SH-SY5Y (cell line): ENCODE measurements at regions not wholly inside any gene's neighbourhood (a gene's known extent, or its start where the extent isn't known, plus 50 kb on each side); places are given as distances from the start of the nearest gene placed in this dataset.

Experiments used
- GATA2 ChIP-seq: IDR thresholded peaks from 2 replicates; pipeline ENCODE4 v1.6.1; 2011; ENCODE audit warnings: mild to moderate bottlenecking, low read depth, low read length
- GATA3 ChIP-seq: IDR thresholded peaks from 2 replicates; pipeline ENCODE4 v1.6.1; 2011; ENCODE audit warnings: low read depth, mild to moderate bottlenecking, low read length, moderate library complexity

DNA sequence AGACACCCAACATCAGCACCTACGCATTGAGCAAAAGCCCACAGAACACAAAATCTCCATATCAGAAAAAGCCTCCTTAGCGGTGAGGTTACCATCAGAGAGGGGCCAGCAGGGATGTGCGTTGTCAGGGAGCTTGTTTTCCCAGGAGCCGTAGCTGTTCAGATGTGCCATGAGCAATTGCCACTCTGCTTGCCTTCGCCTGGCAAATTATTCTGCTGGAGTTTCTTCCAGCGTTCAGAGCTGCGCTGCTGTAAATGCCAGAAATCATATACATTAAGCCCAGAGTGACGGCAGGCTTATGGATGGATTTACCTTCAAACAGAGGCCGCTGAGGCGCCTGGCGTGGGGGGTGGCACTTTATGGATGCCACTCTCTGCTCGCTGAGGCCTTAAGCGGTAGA lies 632.3 kb downstream of the BCOR start:
- TF ChIP-seq GATA2 (no peak), GATA3 (no peak)

DNA sequence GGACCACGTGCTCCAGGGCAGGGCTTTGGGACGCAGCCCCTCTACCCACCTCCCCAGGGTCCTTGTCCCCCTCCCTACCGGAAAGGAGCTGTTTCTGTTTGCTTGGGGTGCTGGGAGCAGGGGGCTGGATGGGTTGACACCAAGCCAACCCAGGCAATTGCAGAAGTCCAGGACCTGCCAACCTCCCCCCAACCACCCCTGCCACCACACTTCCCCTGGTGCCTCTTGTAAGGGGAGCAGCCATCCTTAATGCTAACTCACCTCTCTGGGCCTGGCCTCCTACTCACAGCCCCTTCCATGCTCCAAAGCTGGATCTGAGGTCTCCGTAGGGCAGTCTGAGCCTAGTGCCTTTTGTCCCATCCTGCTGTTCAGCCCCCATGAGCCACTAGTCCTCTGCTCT lies 631.9 kb downstream of the BCOR start:
- TF ChIP-seq GATA3: no peak
- TF ChIP-seq GATA2: no peak

DNA sequence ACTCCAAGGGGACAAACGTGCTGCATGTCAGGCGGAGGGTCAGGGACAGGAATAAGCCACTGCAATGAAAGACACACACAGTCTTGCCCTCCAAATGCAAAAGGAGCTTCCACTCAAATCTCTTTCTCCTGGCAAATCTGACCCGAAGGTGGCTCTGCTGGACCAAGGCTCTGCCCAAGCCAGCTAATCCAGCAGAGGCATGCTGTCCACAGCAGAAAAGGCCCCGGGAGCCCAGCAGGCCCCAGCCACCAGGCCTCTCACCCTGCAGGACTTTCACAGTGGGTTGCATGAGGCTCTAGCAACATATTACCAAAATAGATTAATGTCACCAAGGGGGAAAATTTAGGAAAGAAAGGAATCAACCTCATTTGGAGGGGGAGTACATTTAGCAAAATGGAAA lies 628.6 kb downstream of the BCOR start:
- TF ChIP-seq GATA3: no peak
- no peak for TF ChIP-seq GATA2

DNA sequence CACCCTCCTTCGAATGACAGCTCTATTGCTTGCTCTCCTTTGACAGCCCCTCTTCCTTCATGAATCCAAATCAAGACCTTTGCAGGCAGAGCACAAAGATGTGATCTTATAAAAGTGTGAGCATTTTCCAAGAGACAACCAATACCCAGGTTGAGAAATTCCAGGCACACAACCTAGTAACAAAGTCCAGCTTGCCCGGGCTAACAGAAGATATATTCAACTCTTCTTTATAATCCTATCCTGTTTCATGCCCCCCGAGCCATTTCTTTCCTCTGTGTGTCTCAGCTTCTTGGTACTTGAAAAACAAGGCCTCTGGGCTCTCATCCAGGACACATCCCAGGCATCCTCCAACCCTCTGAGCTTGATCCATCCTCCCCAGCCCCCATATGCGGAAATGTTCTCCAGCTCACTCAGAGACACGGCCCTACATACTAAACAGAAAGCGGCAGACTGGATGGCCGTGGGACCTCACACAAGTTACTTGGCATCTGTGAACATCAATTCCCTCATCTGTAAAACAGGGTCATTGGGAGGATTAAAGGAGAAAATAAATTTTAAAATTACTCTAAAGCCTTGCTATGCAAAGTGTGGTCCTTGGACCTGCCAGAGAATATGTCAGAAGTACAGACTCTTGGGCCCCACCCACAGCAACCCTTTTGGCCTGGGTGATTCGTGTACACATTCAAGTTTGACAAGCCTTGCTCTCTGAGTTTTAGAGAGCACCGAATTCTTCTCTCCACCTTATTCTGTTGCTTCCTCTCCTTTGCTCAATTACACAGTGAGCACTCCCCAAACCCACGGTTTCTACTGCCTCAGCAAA lies 627.0 kb downstream of the BCOR start:
- TF ChIP-seq GATA2 (no peak), GATA3 (no peak)

DNA sequence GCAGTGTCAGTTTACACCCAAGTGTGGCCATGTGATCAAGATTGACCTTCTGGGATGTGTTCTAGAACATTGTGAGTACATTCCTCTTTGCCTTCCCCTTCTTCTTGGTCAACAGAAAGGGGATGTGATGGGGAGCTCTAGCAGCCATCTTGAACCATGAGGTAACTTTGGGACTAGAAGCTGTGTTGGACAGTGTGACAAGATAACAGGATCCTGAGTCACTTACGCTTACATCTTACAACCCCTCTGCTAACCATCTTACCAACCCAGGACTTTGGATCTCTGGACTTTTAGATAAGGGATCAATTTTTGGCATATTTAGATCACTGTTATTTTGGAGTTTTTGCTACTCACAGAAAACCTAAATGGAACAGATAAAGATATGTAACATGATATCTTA lies 625.6 kb downstream of the BCOR start:
- TF ChIP-seq GATA2 (no peak), GATA3 (no peak)

DNA sequence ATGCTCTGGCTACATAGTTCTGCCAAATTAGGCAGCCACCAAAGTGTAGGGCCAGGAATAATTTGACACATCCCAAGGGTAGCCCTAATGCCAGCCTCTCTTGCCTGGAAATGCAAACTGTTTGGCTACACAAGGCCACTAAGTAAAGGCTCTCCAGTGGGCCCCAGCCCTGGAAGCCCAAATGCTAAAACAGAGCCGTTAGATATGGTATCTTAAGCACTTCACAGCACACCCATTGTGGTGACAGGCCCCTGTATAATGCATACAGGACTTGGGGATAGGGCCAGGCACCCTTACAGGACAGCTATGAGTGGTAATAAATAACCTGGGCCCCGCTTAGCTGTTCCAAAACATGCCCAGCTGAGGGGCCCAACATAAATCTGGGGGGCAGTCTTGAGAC lies 623.9 kb downstream of the BCOR start:
- no peak for TF ChIP-seq GATA3
- TF ChIP-seq GATA2: no peak

DNA sequence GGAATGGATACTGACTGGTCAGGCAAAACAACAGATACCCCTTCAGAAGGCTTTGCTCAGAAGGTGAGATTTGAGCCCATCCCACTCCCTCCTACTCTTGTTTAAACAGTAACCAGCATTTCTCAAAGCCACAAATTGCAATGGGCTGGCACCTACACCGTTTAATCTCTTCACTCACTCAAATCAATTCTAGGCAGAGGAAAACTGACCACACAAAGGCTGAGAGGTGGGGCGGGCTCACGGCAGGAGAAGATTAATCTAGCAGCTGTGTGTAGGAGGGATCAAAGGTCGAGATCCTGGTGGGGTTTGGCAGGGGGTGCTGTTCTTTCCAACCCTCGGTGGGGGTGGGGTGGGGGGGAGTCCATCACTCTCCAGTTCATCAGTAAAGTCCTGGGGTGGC lies 622.4 kb downstream of the BCOR start:
- TF ChIP-seq GATA3 (no peak), GATA2 (no peak)

DNA sequence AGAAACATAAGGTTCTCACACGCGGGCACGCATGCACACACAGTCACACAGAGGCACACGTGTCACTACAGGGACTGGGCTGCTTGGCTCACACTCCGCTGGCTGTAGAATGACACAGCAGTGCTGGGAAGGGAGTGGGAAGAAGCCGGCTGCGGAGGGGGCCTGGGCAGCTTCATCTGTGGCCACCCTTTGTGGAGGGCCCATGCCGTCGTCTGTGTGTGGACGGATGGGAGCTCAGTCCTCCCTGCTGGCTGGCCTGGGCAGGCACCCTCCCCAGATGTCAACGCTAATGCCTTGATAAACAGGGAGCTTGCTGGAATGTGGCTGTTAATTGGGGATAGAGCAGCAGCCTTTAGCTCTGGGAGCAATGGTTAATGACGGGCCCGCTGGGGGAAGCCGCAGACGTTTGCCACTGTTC lies 621.1 kb downstream of the BCOR start:
- TF ChIP-seq GATA2: no peak
- TF ChIP-seq GATA3: no peak

DNA sequence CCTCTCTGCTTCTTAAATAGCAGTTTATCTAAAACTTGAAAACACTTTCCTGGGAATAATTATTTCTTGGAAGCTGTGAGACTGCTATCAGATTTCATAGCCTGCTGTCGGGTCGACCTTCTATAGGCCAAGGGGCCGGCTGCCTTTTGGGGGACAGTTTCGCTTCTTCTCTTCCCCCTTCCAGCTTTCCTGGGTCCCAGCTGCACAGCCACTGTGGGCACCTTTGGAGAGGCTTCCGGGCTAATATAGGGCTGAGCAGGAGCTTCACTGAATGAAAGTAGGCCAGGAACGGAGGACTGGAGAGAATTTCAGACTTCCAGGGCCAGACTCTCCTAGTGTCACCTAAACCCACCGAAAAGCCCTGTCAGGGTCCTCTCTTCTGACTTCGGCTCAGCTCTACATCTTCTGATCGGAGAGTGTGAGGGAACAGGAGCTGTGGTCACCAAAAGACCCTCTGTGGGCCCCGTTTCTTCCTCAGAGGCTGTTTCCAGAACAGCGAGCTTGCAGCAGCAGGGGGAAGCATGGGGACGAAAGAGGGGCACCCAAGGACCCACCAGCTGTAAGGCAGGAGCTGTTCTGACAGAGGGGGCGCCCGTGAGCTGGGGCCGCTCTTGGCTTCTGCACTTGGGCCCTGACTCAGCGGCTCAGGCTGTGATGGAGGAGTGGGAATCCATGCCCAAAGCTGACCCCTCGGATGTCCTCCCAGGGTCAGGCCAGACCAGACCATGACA lies 620.6 kb downstream of the BCOR start:
- TF ChIP-seq GATA3 (no peak), GATA2 (no peak)

DNA sequence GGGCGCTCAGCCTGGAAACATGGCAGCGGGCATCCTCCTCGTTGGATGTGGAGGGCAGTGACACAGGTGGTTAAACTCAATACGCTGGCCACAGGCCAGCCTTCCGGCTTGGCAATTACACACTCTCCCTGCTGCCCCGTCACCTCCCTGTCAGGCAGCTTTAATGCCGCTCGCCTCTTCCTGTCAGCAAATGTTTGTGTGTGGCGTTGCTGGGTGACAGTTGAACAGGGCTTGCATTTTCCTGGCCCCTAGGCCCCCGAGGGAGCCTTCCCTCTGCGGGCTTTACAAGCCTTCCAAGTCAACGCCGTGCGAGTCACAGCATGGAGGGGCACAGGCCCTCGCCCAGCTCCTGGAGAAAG lies 620.0 kb downstream of the BCOR start:
- TF ChIP-seq GATA3 (no peak), GATA2 (no peak)

DNA sequence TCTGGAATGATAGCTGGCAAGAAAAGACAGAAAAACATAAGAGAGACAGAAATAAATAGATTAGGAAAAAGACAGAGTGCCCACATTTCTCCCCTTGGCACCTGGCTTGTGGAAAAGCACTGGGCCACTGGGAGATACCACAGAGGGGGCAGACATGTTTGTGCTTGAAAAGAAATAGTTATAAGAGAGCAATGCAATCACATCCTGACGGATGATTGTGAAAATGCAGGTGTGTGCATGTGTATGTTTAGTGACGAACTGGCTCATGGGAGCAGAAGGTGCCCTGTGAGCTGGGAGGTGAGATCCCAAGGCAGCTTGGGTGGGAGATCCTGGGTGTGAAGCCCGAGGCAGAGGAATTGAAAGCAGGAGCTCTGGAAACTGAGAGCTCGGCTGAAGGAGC lies 617.9 kb downstream of the BCOR start:
- no peak for TF ChIP-seq GATA3
- TF ChIP-seq GATA2: no peak

DNA sequence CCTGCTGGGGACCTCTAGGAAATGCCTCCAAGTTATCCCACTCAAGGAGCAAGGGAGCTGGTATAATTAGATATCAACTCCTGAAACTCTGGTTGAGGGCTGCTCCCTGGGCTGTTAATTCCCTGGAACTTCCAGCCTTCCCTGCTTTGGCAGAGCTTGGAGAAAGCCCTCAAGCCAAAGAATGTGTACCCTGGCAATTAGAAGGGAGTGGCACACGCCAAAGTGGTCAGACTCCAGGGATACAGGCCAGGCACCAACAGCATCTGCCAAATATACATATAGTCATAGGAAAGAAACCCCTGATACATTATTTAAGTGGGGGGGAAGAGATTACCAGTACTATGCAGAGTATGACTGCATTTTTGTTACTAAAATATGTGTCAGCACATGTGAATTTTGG lies 616.8 kb downstream of the BCOR start:
- TF ChIP-seq GATA2 (no peak), GATA3 (no peak)

DNA sequence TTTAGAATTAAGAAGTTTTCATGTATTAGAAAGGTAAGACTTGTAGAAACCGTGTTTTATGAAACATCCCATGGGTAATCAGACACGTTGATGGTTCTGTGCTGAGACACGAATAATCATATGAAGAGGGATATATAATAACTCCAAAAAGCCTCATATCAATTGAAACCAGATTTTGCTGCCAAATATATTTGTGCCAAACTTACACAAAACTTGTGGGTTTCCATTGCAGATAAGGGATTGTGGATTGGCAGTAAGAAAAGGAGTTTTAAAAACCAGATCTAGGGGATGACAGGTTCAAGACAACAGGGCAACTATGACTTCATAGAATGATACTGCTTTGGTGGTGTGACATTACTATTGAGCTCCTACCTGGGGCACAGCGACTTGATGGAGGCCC lies 616.1 kb downstream of the BCOR start:
- no peak for TF ChIP-seq GATA2
- no peak for TF ChIP-seq GATA3

DNA sequence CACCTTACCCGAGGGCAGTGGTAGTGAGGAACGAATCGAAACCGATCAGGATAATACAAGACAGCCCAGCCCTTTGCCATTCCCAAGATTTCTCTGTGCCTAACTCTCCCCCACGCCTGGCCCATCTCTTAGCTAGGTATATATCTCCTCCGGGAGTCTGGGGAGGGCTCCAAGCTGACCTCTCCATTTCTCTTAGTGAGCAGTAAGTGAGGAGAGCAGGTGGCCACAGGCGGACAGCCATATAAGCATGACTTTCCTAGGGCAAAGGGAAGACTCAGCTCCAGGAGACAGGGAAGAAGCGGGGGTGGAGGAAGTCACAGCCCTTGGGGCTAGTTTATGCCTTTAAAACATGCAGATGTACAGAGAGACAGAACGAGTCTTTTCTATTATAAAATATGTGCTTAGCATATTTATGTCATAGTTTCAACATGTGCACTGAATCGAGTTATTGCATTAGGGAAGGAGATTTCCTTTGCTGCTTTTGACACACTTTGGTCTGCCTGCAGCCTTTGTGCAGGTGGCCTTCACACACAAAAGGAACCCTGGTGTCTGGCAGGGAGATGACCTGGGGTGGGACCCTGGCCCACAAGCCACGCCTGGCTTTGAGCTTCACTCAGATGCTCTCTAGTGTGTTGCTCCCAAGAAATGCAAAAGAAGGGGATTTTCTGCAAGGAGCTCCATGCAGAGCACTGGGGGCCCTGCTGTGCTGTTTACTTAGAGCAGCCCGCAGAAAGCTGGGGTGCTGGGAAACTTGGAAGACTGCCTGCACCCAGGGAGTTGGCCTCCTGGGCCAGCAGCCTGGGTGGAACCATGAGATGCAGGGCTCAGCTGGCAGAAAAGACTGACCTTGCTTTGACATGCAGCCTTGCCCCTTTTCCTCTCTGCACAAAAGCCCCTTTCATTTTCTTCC lies 613.3 kb downstream of the BCOR start:
- TF ChIP-seq GATA3 (no peak), GATA2 (no peak)
